Upper lobe of left lung (tissue), 6 donors: ENCODE measurements at regions not wholly inside any gene's neighbourhood (a gene's known extent, or its start where the extent isn't known, plus 50 kb on each side); places are given as distances from the start of the nearest gene placed in this dataset.

Experiments used
- ATAC-seq, 2 donors: fragments of 200-7000 bp; cut with Tn5 transposase; one replicate each; pipeline ENCODE4 v1.9.1; 2022; ENCODE audit warnings: mild to moderate bottlenecking in 2 of 2, moderate library complexity in 2 of 2; ENCODE audit not compliant: low FRiP score in 2 of 2
- DNase-seq, 2 donors: peaks; one replicate each; pipeline ENCODE4 v3.0.0-alpha.2; 2019 to 2020
- H3K27ac ChIP-seq, 4 donors: fragments of 200-600 bp; sonication (generic); one replicate each; pipeline ENCODE4 v1.5.1; 2016 to 2019
- H3K27me3 ChIP-seq, 4 donors: fragments of 200-600 bp; sonication (generic); one replicate each; pipeline ENCODE4 v1.5.1; 2017 to 2019
- H3K36me3 ChIP-seq, 4 donors: fragments of 200-600 bp; sonication (generic); one replicate each; pipeline ENCODE4 v1.5.1; 2016 to 2019
- H3K4me1 ChIP-seq, 4 donors: fragments of 200-600 bp; sonication (generic); one replicate each; pipeline ENCODE4 v1.5.1; 2018 to 2019
- H3K4me3 ChIP-seq, 4 donors: fragments of 200-600 bp; sonication (generic); one replicate each; pipeline ENCODE4 v1.5.1; 2017 to 2019; ENCODE audit warnings: mild to moderate bottlenecking in 2 of 4, moderate library complexity in 1 of 4
- H3K9me3 ChIP-seq, 4 donors: fragments of 200-600 bp; sonication (generic); one replicate each; pipeline ENCODE4 v1.5.1; 2018 to 2019
- CTCF ChIP-seq, 6 experiments: fragments of 450-650 bp in 4 of 6; fragments of 200-600 bp in 2 of 6; sonication (generic) in 2 of 6; IDR thresholded peaks; one replicate each; pipeline ENCODE4 v1.5.1; 2016 to 2019; ENCODE audit warnings: antibody characterized with exemption in 6 of 6
- EP300 ChIP-seq, 4 donors: sonication (generic); formaldehyde crosslinking; IDR thresholded peaks; one replicate each; pipeline ENCODE4 v1.5.1; 2017; ENCODE audit warnings: antibody characterized with exemption in 4 of 4, control low read depth in 2 of 4
- POLR2A ChIP-seq, 4 donors: fragments of 450-650 bp; IDR thresholded peaks; one replicate each; pipeline ENCODE4 v1.5.1; 2016 to 2017; ENCODE audit warnings: antibody characterized with exemption in 4 of 4, mild to moderate bottlenecking in 2 of 4
- POLR2AphosphoS5 ChIP-seq, 2 donors: sonication (generic); formaldehyde crosslinking; IDR thresholded peaks; one replicate each; pipeline ENCODE4 v1.5.1; 2017; ENCODE audit warnings: antibody characterized with exemption in 2 of 2
- WGBS, 2 donors: methylation state at CpG; one replicate each; pipeline ENCODE4 v1.1.5; 2017 to 2018; 5-methylcytosine and 5-hydroxymethylcytosine counted together
- donor health status: DM: no; HTN: no; CAD: no; lungs with moderate emphysema.
- donor health status: DM: no; HTN: yes; CAD: no; lungs with severe emphysema.

- TF ChIP-seq CTCF (IDR thresholded peaks at IDR 0.05), result no peak
- H3K4me1 ChIP-seq, result no peaks in the 10 kb centered on the region
- H3K4me3 ChIP-seq, result no peak overlapping the region
- ATAC-seq (no peak), DNase-seq (no peak)
- no peak overlapping the region for H3K27ac ChIP-seq
- H3K27me3 ChIP-seq, result no peaks in the 10 kb centered on the region
- H3K9me3 ChIP-seq, result no peaks in the 10 kb centered on the region
- H3K36me3 ChIP-seq, result no peaks in the 10 kb centered on the region
- WGBS, 2 donors, result 80 to 86% methylated on average over 5 to 7 of the region's 7 CpGs
Measured at GRCh38 chr17:34714475-34715410, 135.4 kb downstream of the TMEM132E start.

GRCh38 chr17:34713687-34714086 lies 134.3 kb downstream of the TMEM132E start:
- 100% methylated on average over 1 of the region's 1 CpG; no CpG with 5 or more reads in 1 of the 2 donors for WGBS, 2 donors
- ATAC-seq (no peak), DNase-seq (no peak)
- no peak for TF ChIP-seq EP300 (IDR thresholded peaks at IDR 0.05)
- no peak for TF ChIP-seq CTCF (IDR thresholded peaks at IDR 0.05)
- TF ChIP-seq POLR2A (IDR thresholded peaks at IDR 0.05), result no peak
- no peak for TF ChIP-seq POLR2AphosphoS5 (IDR thresholded peaks at IDR 0.05)
- H3K4me1 ChIP-seq, result no peaks in the 10 kb centered on the region
- H3K4me3 ChIP-seq, result no peak overlapping the region
- no peaks in the 10 kb centered on the region for H3K36me3 ChIP-seq
- no peak overlapping the region for H3K27ac ChIP-seq
- no peaks in the 10 kb centered on the region for H3K27me3 ChIP-seq
- no peaks in the 10 kb centered on the region for H3K9me3 ChIP-seq

GRCh38 chr17:34712481-34713195 lies 133.3 kb downstream of the TMEM132E start:
- WGBS, 2 donors, result 70 to 74% methylated on average over 3 of the region's 3 CpGs
- DNase-seq, result no peak
- Histone ChIP-seq H3K4me3 (no peak overlapping the region), H3K27me3 (no peaks in the 10 kb centered on the region), H3K27ac (no peak overlapping the region), H3K36me3 (no peaks in the 10 kb centered on the region), H3K4me1 (no peaks in the 10 kb centered on the region), H3K9me3 (no peaks in the 10 kb centered on the region)
- no peak for ATAC-seq
- TF ChIP-seq CTCF (IDR thresholded peaks at IDR 0.05) (no peak), POLR2A (IDR thresholded peaks at IDR 0.05) (no peak), POLR2AphosphoS5 (IDR thresholded peaks at IDR 0.05) (no peak), EP300 (IDR thresholded peaks at IDR 0.05) (no peak)

- ATAC-seq, result no peak
- 53 to 59% methylated on average over 5 of the region's 5 CpGs for WGBS, 2 donors
Measured at GRCh38 chr17:34711646-34712045, 132.3 kb downstream of the TMEM132E start.

More at GRCh38 chr17:34711646-34712045, 132.3 kb downstream of the TMEM132E start:
- H3K27ac ChIP-seq, result no peak overlapping the region
- no peaks in the 10 kb centered on the region for H3K27me3 ChIP-seq
- no peak for DNase-seq
- H3K4me3 ChIP-seq, result no peak overlapping the region
- H3K4me1 ChIP-seq, result no peaks in the 10 kb centered on the region
- no peaks in the 10 kb centered on the region for H3K36me3 ChIP-seq
- TF ChIP-seq EP300 (IDR thresholded peaks at IDR 0.05) (no peak), CTCF (IDR thresholded peaks at IDR 0.05) (no peak), POLR2A (IDR thresholded peaks at IDR 0.05) (no peak), POLR2AphosphoS5 (IDR thresholded peaks at IDR 0.05) (no peak)
- no peaks in the 10 kb centered on the region for H3K9me3 ChIP-seq
